HG03108 (cell line): ENCODE measurements at regions not wholly inside any gene's neighbourhood (a gene's known extent, or its start where the extent isn't known, plus 50 kb on each side); places are given as distances from the start of the nearest gene placed in this dataset.
"Not testable (repeated sequence)": the region's sequence is repeated elsewhere in the genome, so short reads cannot be mapped to it uniquely, and the experiment has no call there.

Experiments used
- ATAC-seq: cut with Tn5 transposase; IDR thresholded peaks from one replicate; pipeline ENCODE4 v1.9.1; 2021; ENCODE audit warnings: moderate library complexity; ENCODE audit not compliant: unreplicated experiment

GRCh38 chr9:82052081-82052480 is 63.5 kb downstream of the SPATA31D1 start:
- ATAC-seq: no peak

- ATAC-seq: no peak
Observed at GRCh38 chr9:82054264-82055015, 65.9 kb downstream of the SPATA31D1 start.

DNA sequence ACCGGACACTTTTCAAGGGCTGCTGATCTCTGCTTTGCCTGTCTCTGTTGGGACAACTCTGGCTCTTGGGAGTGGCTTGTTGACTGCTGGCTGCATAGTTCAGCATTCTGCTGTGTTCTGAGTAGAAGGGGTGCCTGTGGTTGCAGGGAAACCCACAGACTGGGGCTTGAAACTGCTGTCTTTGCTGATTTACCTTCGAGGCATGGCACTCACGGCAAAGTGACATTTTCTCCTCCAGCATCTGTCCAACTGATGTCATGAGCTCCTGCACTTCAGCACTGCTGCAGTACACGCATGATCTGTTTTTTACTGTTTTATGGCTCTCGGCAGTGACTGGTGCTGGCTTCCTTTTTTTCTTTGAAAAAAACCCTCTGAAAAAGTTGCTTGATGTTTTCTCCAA is 69.2 kb downstream of the SPATA31D1 start:
- ATAC-seq: no peak

- ATAC-seq: not testable (repeated sequence)
Observed at GRCh38 chr9:82061801-82062200, 73.2 kb downstream of the SPATA31D1 start.

DNA sequence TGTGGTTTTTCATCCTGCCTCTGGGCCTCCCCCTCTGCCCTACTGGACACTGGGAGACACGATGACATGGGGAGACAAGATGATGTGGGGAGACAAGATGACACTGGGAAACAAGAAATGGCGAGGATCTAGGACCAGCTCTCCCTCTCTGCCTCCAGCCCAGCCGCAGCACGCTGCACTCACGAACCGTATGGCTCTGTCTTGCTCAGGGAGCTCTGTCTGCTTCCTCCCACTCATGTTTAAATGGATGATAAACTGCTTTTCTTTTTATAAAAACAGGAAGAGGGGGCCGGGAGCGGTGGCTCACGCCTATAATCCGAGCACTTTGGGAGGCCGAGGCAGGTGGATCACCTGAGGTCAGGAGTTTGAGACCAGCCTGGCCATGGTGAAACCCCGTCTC is 73.7 kb downstream of the SPATA31D1 start:
- ATAC-seq: no peak

- ATAC-seq: no peak
Observed at GRCh38 chr9:82073551-82074543, 85.3 kb downstream of the SPATA31D1 start.

DNA sequence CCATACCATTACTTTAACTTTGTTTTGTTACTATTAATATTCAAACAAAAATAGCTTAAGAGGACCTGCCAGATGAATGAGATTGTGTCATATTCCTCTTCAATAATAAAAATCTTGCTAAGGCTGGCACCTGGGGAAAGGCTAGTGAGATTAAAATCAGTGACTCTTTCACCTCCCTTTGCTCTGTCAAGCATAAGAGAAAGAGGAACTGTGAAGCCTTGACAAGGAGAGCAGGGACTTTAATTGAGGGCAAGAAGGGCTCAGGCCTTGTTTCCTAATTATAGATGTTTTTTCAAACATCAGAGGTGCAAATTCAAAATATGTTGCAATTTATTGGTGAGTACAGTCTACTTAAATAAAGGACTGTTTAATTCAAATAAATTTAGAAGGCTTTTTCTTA is 91.7 kb downstream of the SPATA31D1 start:
- no peak for ATAC-seq

DNA sequence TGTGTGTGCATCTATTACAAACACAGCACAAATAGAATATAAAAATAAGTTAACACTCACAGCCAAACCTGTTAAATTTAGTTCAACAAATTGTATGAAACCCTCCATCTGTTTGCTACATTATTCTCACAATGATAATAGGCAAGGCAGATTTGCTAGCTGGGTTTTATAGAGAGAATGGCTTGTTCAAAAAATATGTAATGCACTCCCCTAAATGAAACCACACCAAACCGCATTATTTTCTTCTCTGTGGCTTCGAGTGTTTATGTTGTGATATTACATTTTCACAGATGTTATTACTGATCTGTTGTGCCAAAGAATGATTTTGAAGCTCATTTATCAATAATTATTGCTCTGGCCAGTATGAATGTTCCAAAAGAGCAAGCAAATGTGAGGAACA is 92.9 kb downstream of the SPATA31D1 start:
- ATAC-seq: no peak

GRCh38 chr9:82082563-82082962 is 94.0 kb downstream of the SPATA31D1 start:
- ATAC-seq: no peak

GRCh38 chr9:82088591-82088990 is 100.0 kb downstream of the SPATA31D1 start:
- no peak for ATAC-seq

GRCh38 chr9:82090046-82090445 is 101.5 kb downstream of the SPATA31D1 start:
- no peak for ATAC-seq

GRCh38 chr9:82091100-82091499 is 102.5 kb downstream of the SPATA31D1 start:
- no peak for ATAC-seq

DNA sequence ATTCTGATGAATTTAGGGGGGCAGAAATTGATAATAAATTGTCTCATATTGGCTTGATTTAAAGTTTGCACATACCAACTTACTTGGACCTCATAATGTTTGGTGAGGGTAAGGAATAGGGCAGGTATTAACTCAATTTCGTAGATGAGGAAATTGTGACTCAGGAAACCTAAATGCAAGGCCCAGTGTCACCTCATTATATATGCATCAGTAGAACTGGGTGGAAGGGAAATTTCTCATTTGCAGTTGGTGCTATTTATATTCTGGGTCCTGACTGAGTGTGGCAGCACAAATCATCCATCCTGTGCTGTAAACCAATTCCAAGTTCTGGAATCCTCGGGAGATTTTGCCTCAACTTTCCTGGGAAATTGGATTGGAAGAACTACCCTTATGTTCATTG is 103.0 kb downstream of the SPATA31D1 start:
- no peak for ATAC-seq

- no peak for ATAC-seq
Observed at GRCh38 chr9:82101475-82101874, 112.9 kb downstream of the SPATA31D1 start.

DNA sequence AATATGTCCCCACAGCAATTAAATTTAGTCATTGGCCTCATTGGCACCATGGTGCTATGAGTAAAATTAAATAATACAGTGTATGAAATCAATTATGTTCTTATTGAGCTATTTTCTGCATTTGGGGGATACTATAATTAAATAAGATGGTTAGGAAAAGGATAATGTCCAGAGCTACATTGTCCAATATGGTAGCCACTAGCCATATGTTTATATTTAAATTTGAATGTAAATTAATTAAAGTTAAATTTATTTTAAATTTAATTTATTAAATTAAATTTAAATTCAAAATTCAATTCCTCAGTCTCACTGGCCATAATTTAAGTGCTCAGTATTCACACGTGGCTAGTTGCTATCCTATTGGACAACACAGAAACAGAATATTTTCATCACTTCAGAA is 115.7 kb downstream of the SPATA31D1 start:
- no peak for ATAC-seq

DNA sequence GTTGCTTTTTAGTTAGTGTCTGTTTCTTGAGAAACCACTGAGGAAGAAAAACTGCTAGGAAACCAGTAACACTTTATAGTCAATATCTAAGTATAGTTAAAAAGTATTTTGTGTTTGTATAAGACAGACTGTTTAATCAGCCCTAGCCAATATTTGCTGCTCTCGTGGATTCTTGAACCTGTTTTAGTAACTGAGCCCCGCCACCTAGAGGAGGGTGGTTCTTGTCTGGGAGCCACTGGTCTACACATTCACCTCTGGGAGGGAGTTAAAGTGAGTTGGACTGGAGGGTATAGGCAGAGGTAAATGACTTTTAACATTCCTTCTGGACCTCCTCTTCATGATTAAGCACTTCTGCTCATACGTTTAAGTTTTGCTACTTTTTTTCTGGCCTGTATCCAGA is 117.2 kb downstream of the SPATA31D1 start:
- ATAC-seq: no peak

GRCh38 chr9:82106536-82106935 is 118.0 kb downstream of the SPATA31D1 start:
- ATAC-seq: no peak

DNA sequence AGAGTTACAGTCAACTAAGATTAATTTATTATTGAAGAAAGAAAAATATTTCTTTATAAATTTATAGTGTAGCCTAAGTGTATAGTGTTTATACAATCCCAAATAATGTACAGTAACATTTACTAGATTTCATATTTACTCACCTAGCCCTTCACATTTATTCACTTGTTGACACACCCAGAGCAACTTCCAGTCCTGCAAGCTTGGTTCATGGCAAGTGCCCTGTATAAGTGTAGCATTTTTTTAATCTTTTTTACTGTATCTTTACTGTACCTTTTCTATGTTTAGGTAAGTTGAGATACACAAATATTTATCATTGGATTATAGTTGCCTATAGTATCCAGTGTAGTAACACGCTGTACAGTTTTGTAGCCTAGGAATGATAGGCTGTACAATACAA is 119.9 kb downstream of the SPATA31D1 start:
- ATAC-seq: no peak

- ATAC-seq: no peak
Observed at GRCh38 chr9:82108941-82109340, 120.4 kb downstream of the SPATA31D1 start.

DNA sequence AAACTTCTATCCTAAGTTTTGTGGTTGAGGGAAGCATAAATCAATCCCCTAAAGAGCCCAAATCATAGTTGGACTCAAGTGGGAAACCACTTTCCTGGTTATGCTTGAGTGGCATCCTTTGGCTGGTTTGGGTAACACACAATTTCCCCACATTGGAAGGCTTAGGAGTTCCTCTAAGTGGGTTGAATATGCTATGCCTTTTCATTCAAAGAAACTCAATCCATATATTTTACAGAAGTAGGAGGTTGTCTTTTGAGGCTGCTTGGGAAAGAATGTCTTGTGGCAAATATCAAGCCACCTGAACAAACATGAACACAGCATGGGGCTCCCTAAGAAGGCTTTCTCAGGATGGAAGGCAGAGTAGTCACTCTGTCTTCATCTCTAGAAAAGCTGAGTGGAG is 121.1 kb downstream of the SPATA31D1 start:
- ATAC-seq: no peak

DNA sequence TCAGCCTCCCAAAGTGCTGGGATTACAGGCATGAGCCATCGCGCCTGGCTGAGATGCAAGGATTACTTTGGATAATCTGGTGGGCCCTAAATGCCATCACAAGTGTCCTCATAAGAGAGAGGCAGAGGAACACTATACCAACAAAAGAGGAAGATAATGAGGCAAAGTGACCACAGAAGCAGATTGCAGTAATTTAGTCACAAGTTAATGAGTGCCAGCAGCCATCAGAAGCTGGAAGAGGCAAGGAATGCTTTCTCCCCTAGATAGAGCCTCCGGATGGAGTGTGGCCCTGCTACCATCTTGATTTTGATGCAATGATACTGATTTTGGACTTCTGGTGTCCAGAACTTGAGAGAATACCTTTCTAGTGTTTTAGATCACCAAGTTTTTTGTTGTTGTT is 122.3 kb downstream of the SPATA31D1 start:
- no peak for ATAC-seq

- ATAC-seq: no peak
Observed at GRCh38 chr9:82115331-82115730, 126.8 kb downstream of the SPATA31D1 start.
